Right cardiac atrium (tissue), 5 donors: ENCODE measurements at regions not wholly inside any gene's neighbourhood (a gene's known extent, or its start where the extent isn't known, plus 50 kb on each side); places are given as distances from the start of the nearest gene placed in this dataset.
"Not testable (repeated sequence)": the region's sequence is repeated elsewhere in the genome, so short reads cannot be mapped to it uniquely, and the experiment has no call there.

Experiments
- ATAC-seq, 2 donors: fragments of 200-7000 bp; cut with Tn5 transposase; one replicate each; pipeline versions ENCODE4 v1.8.0 to v1.9.1; 2020; ENCODE audit warnings: moderate library complexity in 2 of 2, mild to moderate bottlenecking in 1 of 2
- DNase-seq, 3 donors: peaks; one replicate each; pipeline ENCODE4 v3.0.0-alpha.2; 2020
- H3K27ac ChIP-seq: one replicate; pipeline ENCODE4 v1.5.1; 2013; ENCODE audit warnings: mild to moderate bottlenecking, low read length, control low read depth, moderate library complexity
- H3K27me3 ChIP-seq: one replicate; pipeline ENCODE4 v1.6.1; 2013; ENCODE audit not compliant: control insufficient read depth, insufficient read depth
- H3K4me1 ChIP-seq: one replicate; pipeline ENCODE4 v1.6.1; 2013; ENCODE audit warnings: low read length; ENCODE audit not compliant: control insufficient read depth, insufficient read depth
- H3K4me3 ChIP-seq: one replicate; pipeline ENCODE4 v1.5.1; 2013; ENCODE audit warnings: low read length, control low read depth
- H3K9me3 ChIP-seq: one replicate; pipeline ENCODE4 v1.6.1; 2013; ENCODE audit warnings: low read length; ENCODE audit not compliant: control insufficient read depth
- WGBS: extraction: QIAGEN DNeasy Blood & Tissue Kit; methylation state at CpG from one replicate; pipeline ENCODE4 v1.1.7; 2013; 5-methylcytosine and 5-hydroxymethylcytosine counted together
- intact Hi-C, 4 donors: fragments of 100-400 bp; cut with DNase I; formaldehyde crosslinking; loops; one replicate each; pipeline versions ENCODE4 v1.11.0 to v1.14.0; 2022 to 2023
- donor health status: healthy with polysubstance abuse.
- donor health status: DM: no; HTN: yes; CAD: no.
- donor health status: DM: no; HTN: no; CAD: no.
- donor health status: DM: no; HTN: yes; CAD: no; lungs with severe emphysema.
- donor health status: DM: yes; HTN: yes; CAD: no.

- no peaks in the 10 kb centered on the region for H3K4me1 ChIP-seq
- H3K4me3 ChIP-seq: no peak overlapping the region
- no peak for DNase-seq
- WGBS: 80% methylated on average over 3 of the region's 3 CpGs
- no peaks in the 10 kb centered on the region for H3K27me3 ChIP-seq
- intact Hi-C loops: no loop called here
- no peaks in the 10 kb centered on the region for H3K9me3 ChIP-seq
- ATAC-seq: no peak
- no peak overlapping the region for H3K27ac ChIP-seq
These were observed 419.4 kb downstream of the ISL1 start for GRCh38 chr5:51802551-51803184.

GRCh38 chr5:51806677-51807076 is 423.4 kb downstream of the ISL1 start:
- intact Hi-C loops: no loop called here
- ATAC-seq (no peak), DNase-seq (no peak)
- Histone ChIP-seq H3K4me3 (no peak overlapping the region), H3K9me3 (no peaks in the 10 kb centered on the region), H3K27me3 (no peaks in the 10 kb centered on the region), H3K4me1 (no peaks in the 10 kb centered on the region), H3K27ac (no peak overlapping the region)
- 44% methylated on average over 2 of the region's 2 CpGs for WGBS

- WGBS: 40% methylated on average over 3 of the region's 3 CpGs
- DNase-seq (no peak), ATAC-seq (no peak)
- H3K27me3 ChIP-seq: no peaks in the 10 kb centered on the region
- H3K27ac ChIP-seq: no peak overlapping the region
- intact Hi-C loops: no loop called here
- H3K4me1 ChIP-seq: no peaks in the 10 kb centered on the region
- H3K4me3 ChIP-seq: no peak overlapping the region
- H3K9me3 ChIP-seq: no peaks in the 10 kb centered on the region
These were observed 427.3 kb downstream of the ISL1 start for GRCh38 chr5:51810592-51810991.

- intact Hi-C loops: no loop called here
- Histone ChIP-seq H3K27ac (no peak overlapping the region), H3K4me3 (no peak overlapping the region), H3K27me3 (no peaks in the 10 kb centered on the region), H3K4me1 (no peaks in the 10 kb centered on the region), H3K9me3 (no peaks in the 10 kb centered on the region)
- no peak for DNase-seq
- 46% methylated on average over 4 of the region's 4 CpGs for WGBS
- ATAC-seq: no peak
These were observed 428.7 kb downstream of the ISL1 start for GRCh38 chr5:51811883-51812471.

GRCh38 chr5:51814817-51815216 is 431.6 kb downstream of the ISL1 start:
- ATAC-seq, H3K4me1 ChIP-seq, H3K4me3 ChIP-seq, DNase-seq, intact Hi-C loops, H3K27ac ChIP-seq, H3K9me3 ChIP-seq, H3K27me3 ChIP-seq: not testable (repeated sequence)
- WGBS: 89% methylated on average over 3 of the region's 3 CpGs

GRCh38 chr5:51816427-51816826 is 433.2 kb downstream of the ISL1 start:
- Histone ChIP-seq H3K27me3 (no peaks in the 10 kb centered on the region), H3K27ac (no peak overlapping the region), H3K4me1 (no peaks in the 10 kb centered on the region), H3K9me3 (no peaks in the 10 kb centered on the region), H3K4me3 (no peak overlapping the region)
- DNase-seq (no peak), ATAC-seq (no peak)
- intact Hi-C loops: no loop called here
- 62% methylated on average over 2 of the region's 2 CpGs for WGBS

- DNase-seq: no peak
- WGBS: 64% methylated on average over 3 of the region's 3 CpGs
- H3K4me1 ChIP-seq: no peaks in the 10 kb centered on the region
- H3K9me3 ChIP-seq: no peaks in the 10 kb centered on the region
- intact Hi-C loops: no loop called here
- ATAC-seq: no peak
- no peak overlapping the region for H3K4me3 ChIP-seq
- no peaks in the 10 kb centered on the region for H3K27me3 ChIP-seq
- no peak overlapping the region for H3K27ac ChIP-seq
These were observed 438.4 kb downstream of the ISL1 start for GRCh38 chr5:51821697-51822096.

- no peak for ATAC-seq
- H3K27me3 ChIP-seq: no peaks in the 10 kb centered on the region
These were observed 446.0 kb downstream of the ISL1 start for GRCh38 chr5:51829230-51829629.

GRCh38 chr5:51829691-51830090 is 446.4 kb downstream of the ISL1 start:
- Histone ChIP-seq H3K4me1 (no peaks in the 10 kb centered on the region), H3K27ac (no peak overlapping the region), H3K4me3 (no peak overlapping the region), H3K9me3 (no peaks in the 10 kb centered on the region), H3K27me3 (no peaks in the 10 kb centered on the region)
- DNase-seq (no peak), ATAC-seq (no peak)
- intact Hi-C loops: no loop called here

More at GRCh38 chr5:51829230-51829629, 446.0 kb downstream of the ISL1 start:
- no peaks in the 10 kb centered on the region for H3K9me3 ChIP-seq
- no peak overlapping the region for H3K4me3 ChIP-seq
- DNase-seq: no peak
- intact Hi-C loops: no loop called here
- no peak overlapping the region for H3K27ac ChIP-seq
- WGBS: 60% methylated on average over 2 of the region's 2 CpGs
- H3K4me1 ChIP-seq: no peaks in the 10 kb centered on the region

GRCh38 chr5:51832934-51833470 is 449.8 kb downstream of the ISL1 start:
- H3K27me3 ChIP-seq: no peaks in the 10 kb centered on the region
- no peak overlapping the region for H3K4me3 ChIP-seq
- no peaks in the 10 kb centered on the region for H3K4me1 ChIP-seq
- no peak for DNase-seq
- no peak overlapping the region for H3K27ac ChIP-seq
- intact Hi-C loops: no loop called here
- 76% methylated on average over 5 of the region's 5 CpGs for WGBS
- no peak for ATAC-seq
- no peaks in the 10 kb centered on the region for H3K9me3 ChIP-seq

- H3K9me3 ChIP-seq: no peaks in the 10 kb centered on the region
- ATAC-seq: no peak
- no peak overlapping the region for H3K4me3 ChIP-seq
- intact Hi-C loops: no loop called here
- no peak overlapping the region for H3K27ac ChIP-seq
- H3K27me3 ChIP-seq: no peaks in the 10 kb centered on the region
- no peak for DNase-seq
- 94% methylated on average over 2 of the region's 2 CpGs for WGBS
- H3K4me1 ChIP-seq: no peaks in the 10 kb centered on the region
These were observed 455.2 kb downstream of the ISL1 start for GRCh38 chr5:51838459-51838858.
